Lung (tissue), 11 donors: ENCODE measurements at regions not wholly inside any gene's neighbourhood (a gene's known extent, or its start where the extent isn't known, plus 50 kb on each side); places are given as distances from the start of the nearest gene placed in this dataset.

Source experiments
- ATAC-seq: fragments of 200-7000 bp; cut with Tn5 transposase; one replicate; pipeline ENCODE4 v1.9.1; 2020; ENCODE audit warnings: moderate number of reproducible peaks; ENCODE audit not compliant: insufficient read depth, low FRiP score
- DNase-seq, 3 donors: peaks; one replicate each; pipeline ENCODE4 v3.0.0-alpha.2; 2013 to 2017
- H3K27ac ChIP-seq, 2 donors: one replicate each; pipeline ENCODE4 v1.5.1; 2013; ENCODE audit warnings: mild to moderate bottlenecking in 2 of 2, moderate library complexity in 2 of 2, control low read depth in 1 of 2, inconsistent platforms in 1 of 2, low read depth in 1 of 2, low read length in 1 of 2
- H3K27me3 ChIP-seq, 3 donors: one replicate each; pipeline ENCODE4 v1.5.1; 2013; ENCODE audit warnings: low read length in 2 of 3; ENCODE audit not compliant: control insufficient read depth in 3 of 3, insufficient read depth in 3 of 3
- H3K36me3 ChIP-seq, 4 donors: one replicate each; pipeline ENCODE4 v1.5.1; 2013; ENCODE audit warnings: low read length in 4 of 4, mild to moderate bottlenecking in 1 of 4, moderate library complexity in 1 of 4; ENCODE audit not compliant: control insufficient read depth in 4 of 4, insufficient read depth in 4 of 4
- H3K4me1 ChIP-seq, 5 donors: one replicate each; pipeline ENCODE4 v1.5.1; 2013; ENCODE audit warnings: low read length in 5 of 5, mild to moderate bottlenecking in 2 of 5, moderate library complexity in 1 of 5; ENCODE audit not compliant: control insufficient read depth in 5 of 5, insufficient read depth in 5 of 5
- H3K4me3 ChIP-seq: one replicate; pipeline ENCODE4 v1.5.1; 2013; ENCODE audit warnings: mild to moderate bottlenecking, control low read depth, moderate library complexity
- H3K9ac ChIP-seq, 2 donors: one replicate each; pipeline ENCODE4 v1.5.1; 2013; ENCODE audit warnings: low read length in 2 of 2, control low read depth in 1 of 2; ENCODE audit not compliant: insufficient read depth in 1 of 2
- H3K9me3 ChIP-seq, 4 donors: one replicate each; pipeline ENCODE4 v1.5.1; 2013; ENCODE audit warnings: low read length in 3 of 4, mild to moderate bottlenecking in 1 of 4, moderate library complexity in 1 of 4; ENCODE audit not compliant: control insufficient read depth in 4 of 4, insufficient read depth in 3 of 4
- WGBS, 2 donors: extraction: QIAGEN DNeasy Blood & Tissue Kit; methylation state at CpG; one replicate each; pipeline ENCODE4 v1.1.7; 2013; 5-methylcytosine and 5-hydroxymethylcytosine counted together
- TF ChIP-seq, protein P1 (sequence below): IDR thresholded peaks from 2 replicates; pipeline ENCODE4 v1.5.1; 2012; ENCODE audit warnings: mild to moderate bottlenecking; ENCODE audit errors: control extremely low read depth, extremely low read depth
- donor health status: control.
- donor health status: control.
- donor health status: Bipolar disorder and iron deficiency.
- donor health status: healthy.
- donor health status: DM: yes; HTN: yes; CAD: no.

DNA sequence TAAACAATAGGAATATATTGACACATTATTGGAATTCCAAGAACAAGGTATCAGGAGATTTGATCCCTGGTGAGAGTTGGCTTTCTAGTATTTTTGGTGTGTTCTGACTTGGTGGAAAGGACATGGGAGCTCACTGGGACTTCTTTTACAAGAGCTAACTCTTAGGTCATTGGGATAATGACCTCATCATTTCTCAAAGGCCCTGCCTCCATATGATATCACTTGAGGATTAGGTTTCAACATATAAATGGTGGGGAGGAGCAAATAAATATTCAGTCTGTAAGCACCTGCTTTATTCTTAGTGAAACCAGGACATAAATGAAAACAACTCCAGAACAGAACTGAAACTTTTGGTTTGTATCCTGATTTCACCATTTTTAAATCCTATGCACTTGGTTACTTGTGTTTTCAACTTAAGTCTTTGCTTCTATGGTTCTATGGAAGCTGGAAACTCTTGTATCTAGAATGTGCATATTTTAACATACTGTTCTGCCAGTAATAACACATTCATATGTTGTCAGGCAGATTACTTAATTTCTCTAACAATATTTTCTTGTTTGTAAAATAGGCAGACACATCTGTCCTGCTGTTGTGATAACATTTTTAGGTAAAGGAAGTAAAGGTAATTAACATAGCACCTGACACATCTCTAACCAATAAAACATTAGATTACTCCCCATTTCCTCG, 1527.7 kb upstream of the CDH8 start:
- H3K9me3 ChIP-seq = peaks cover 0 to 5% (median 1%) of the 10 kb centered on the region in 4 donors
- DNase-seq (no peak), ATAC-seq (no peak)
- H3K36me3 ChIP-seq = no peaks in the 10 kb centered on the region
- WGBS, 2 donors = 48 to 51% methylated on average over 1 of the region's 1 CpG
- H3K4me1 ChIP-seq = peaks cover 0 to 5% (median 0%) of the 10 kb centered on the region in 5 donors
- TF ChIP-seq, protein P1, sequence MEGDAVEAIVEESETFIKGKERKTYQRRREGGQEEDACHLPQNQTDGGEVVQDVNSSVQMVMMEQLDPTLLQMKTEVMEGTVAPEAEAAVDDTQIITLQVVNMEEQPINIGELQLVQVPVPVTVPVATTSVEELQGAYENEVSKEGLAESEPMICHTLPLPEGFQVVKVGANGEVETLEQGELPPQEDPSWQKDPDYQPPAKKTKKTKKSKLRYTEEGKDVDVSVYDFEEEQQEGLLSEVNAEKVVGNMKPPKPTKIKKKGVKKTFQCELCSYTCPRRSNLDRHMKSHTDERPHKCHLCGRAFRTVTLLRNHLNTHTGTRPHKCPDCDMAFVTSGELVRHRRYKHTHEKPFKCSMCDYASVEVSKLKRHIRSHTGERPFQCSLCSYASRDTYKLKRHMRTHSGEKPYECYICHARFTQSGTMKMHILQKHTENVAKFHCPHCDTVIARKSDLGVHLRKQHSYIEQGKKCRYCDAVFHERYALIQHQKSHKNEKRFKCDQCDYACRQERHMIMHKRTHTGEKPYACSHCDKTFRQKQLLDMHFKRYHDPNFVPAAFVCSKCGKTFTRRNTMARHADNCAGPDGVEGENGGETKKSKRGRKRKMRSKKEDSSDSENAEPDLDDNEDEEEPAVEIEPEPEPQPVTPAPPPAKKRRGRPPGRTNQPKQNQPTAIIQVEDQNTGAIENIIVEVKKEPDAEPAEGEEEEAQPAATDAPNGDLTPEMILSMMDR = no peak
- H3K9ac ChIP-seq = no peak overlapping the region
- H3K4me3 ChIP-seq = no peak overlapping the region
- no peak overlapping the region for H3K27ac ChIP-seq
- H3K27me3 ChIP-seq = no peaks in the 10 kb centered on the region

DNA sequence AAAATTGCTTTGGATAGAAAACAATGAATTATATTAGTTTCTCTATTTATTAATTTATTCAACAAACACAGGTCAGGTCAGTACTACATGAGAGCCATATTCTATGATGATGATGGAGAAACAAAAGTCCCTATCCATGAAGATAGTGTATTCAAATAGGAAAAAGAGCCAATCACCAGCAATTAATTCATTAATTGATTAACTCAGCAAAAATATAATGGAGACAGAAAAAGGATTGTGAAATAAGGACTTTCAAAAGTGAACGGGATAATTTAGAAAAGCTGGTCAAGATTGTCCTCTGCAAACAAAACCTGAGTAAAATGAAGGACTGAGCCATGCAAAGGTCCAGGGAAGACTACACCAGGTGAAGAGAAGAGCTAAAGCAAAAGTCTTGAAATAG, 1517.7 kb upstream of the CDH8 start:
- no peak overlapping the region for H3K9ac ChIP-seq
- H3K27me3 ChIP-seq = no peaks in the 10 kb centered on the region
- no peak for ATAC-seq
- no peaks in the 10 kb centered on the region for H3K36me3 ChIP-seq
- no peak for DNase-seq
- H3K27ac ChIP-seq = no peak overlapping the region
- H3K4me3 ChIP-seq = no peak overlapping the region
- TF ChIP-seq, protein P1 = no peak
- no peaks in the 10 kb centered on the region for H3K9me3 ChIP-seq
- no peaks in the 10 kb centered on the region for H3K4me1 ChIP-seq
- 92 to 95% methylated on average over 1 of the region's 1 CpG for WGBS, 2 donors

DNA sequence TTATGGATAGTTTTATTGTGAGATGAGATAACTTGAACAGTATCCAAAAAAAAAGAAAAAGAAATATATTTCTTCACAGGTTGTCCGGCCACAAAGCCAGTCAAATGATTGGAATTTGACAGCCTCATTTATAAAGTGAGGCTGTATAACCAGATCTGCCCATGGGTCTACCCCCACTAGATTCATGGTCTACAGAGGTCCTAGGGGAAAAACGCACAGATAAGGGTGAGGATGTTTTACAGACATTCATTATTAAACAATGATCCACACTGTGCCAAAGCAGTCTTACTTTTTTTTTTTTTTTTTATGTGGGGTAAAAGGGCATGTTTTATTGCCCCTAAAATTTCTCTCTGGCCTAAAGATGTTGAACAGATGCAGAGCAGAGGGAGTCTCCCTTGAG, 1503.0 kb upstream of the CDH8 start:
- Histone ChIP-seq H3K4me3 (no peak overlapping the region), H3K27ac (no peak overlapping the region), H3K27me3 (no peaks in the 10 kb centered on the region), H3K4me1 (peaks cover 0 to 3% (median 0%) of the 10 kb centered on the region in 5 donors), H3K9me3 (no peaks in the 10 kb centered on the region), H3K36me3 (no peaks in the 10 kb centered on the region), H3K9ac (no peak overlapping the region)
- ATAC-seq (no peak), DNase-seq (no peak)
- 75 to 81% methylated on average over 2 of the region's 2 CpGs for WGBS, 2 donors
- TF ChIP-seq, protein P1 = no peak

DNA sequence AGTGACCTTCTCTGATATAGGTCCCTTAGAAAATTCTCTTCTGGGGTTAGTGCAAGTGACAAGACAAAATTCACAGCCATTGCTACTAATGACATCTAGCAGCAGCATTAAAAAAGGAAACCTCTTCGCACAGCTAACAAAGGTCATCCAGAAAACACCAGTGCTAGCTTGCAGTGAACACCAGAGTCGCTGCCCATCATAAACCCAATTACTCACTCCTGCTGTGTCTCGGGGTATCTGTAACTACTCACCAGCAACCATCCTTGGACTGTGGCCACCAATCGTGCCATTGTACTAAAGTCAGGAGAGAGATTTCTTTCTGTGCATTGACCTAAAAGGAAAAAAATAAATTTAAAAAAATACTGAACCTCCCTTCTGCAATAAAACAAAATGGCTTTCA, 1494.7 kb upstream of the CDH8 start:
- Histone ChIP-seq H3K27me3 (no peaks in the 10 kb centered on the region), H3K9ac (no peak overlapping the region), H3K4me1 (peaks cover 0 to 3% (median 0%) of the 10 kb centered on the region in 5 donors), H3K9me3 (no peaks in the 10 kb centered on the region), H3K4me3 (no peak overlapping the region), H3K27ac (peak overlapping the region in 1 of 2 donors; percentile 77), H3K36me3 (no peaks in the 10 kb centered on the region)
- TF ChIP-seq, protein P1 = no peak
- DNase-seq = no peak
- 66 to 83% methylated on average over 4 of the region's 4 CpGs for WGBS, 2 donors
- no peak for ATAC-seq
